ENCODE measurements at regions not wholly inside any gene's neighbourhood (a gene's known extent, or its start where the extent isn't known, plus 50 kb on each side); places are given as distances from the start of the nearest gene placed in this dataset.

GRCh38 chr3:16724487-16724886 lies 119.3 kb upstream of the DAZL start:
- Histone ChIP-seq H3K27ac (ENCODE audit: low read depth in 1 of 2, low read length in 2 of 2) (no peak overlapping the region), H3K36me3 (ENCODE audit: control insufficient read depth in 4 of 4, insufficient read depth in 3 of 4, low read depth in 1 of 4, low read length in 3 of 4) (no peaks in the 10 kb centered on the region), H3K9me3 (ENCODE audit: control insufficient read depth in 4 of 4, low read length in 3 of 4) (peaks cover 0 to 4% (median under 1%) of the 10 kb centered on the region in 4 donors), H3K4me1 (ENCODE audit: control insufficient read depth in 4 of 4, insufficient read depth in 4 of 4, low read length in 3 of 4) (no peaks in the 10 kb centered on the region), H3K9ac (ENCODE audit: low read depth in 1 of 2, low read length in 2 of 2) (no peak overlapping the region), H3K27me3 (ENCODE audit: control insufficient read depth in 4 of 4, insufficient read depth in 4 of 4, low read length in 3 of 4) (no peaks in the 10 kb centered on the region), H3K4me3 (ENCODE audit: low read depth in 1 of 3, low read length in 3 of 3) (no peak overlapping the region)
- WGBS = 52% methylated on average over 3 of the region's 3 CpGs
- no peak for DNase-seq (ENCODE audit: low spot score)
- no peak for TF ChIP-seq ZBTB33 (IDR thresholded peaks at IDR 0.05)
- no peak for TF ChIP-seq REST (IDR thresholded peaks at IDR 0.05)
- TF ChIP-seq TAF1 (conservative IDR thresholded peaks at IDR 0.05) = no peak
- no peak for TF ChIP-seq CTCF (IDR thresholded peaks at IDR 0.05; ENCODE audit: low read depth, low read length, missing input control)
- TF ChIP-seq RAD21 (IDR thresholded peaks at IDR 0.05) = no peak
- TF ChIP-seq FOXA1 (IDR thresholded peaks at IDR 0.05) = no peak
- no peak for TF ChIP-seq GABPA (IDR thresholded peaks at IDR 0.05 in 1 of 2, conservative IDR thresholded peaks at IDR 0.05 in 1 of 2)
- TF ChIP-seq ATF3 (IDR thresholded peaks at IDR 0.05) = no peak
- TF ChIP-seq HNF4G (IDR thresholded peaks at IDR 0.05) = no peak
- TF ChIP-seq YY1 (IDR thresholded peaks at IDR 0.05) = no peak
- no peak for TF ChIP-seq FOXA2 (IDR thresholded peaks at IDR 0.05)
- TF ChIP-seq JUND (IDR thresholded peaks at IDR 0.05) = no peak
- no peak for TF ChIP-seq NR2F2 (IDR thresholded peaks at IDR 0.05)
- no peak for TF ChIP-seq SP1 (IDR thresholded peaks at IDR 0.05)
- TF ChIP-seq RXRA (IDR thresholded peaks at IDR 0.05) = no peak
- TF ChIP-seq EGR1 (IDR thresholded peaks at IDR 0.05; ENCODE audit: low read depth in 2 of 2) = no peak
- no peak for TF ChIP-seq MAX (IDR thresholded peaks at IDR 0.05)
- no peak for TF ChIP-seq HNF4A (conservative IDR thresholded peaks at IDR 0.05)

All from liver (tissue), 8 donors.